PC-9 (cell line): ENCODE measurements at regions not wholly inside any gene's neighbourhood (a gene's known extent, or its start where the extent isn't known, plus 50 kb on each side); places are given as distances from the start of the nearest gene placed in this dataset.
"Not testable (repeated sequence)": the region's sequence is repeated elsewhere in the genome, so short reads cannot be mapped to it uniquely, and the experiment has no call there.

Experiments
- BruUV-seq: library from RNA; stranded (reverse); fragments of 400-500 nt; replicated peaks from 2 replicates; lab custom pipeline; 2021; lab: Mats Ljungman, UMichigan
- CTCF ChIA-PET: fragments of 300-600 bp; sonication (Branson Sonifier 250); formaldehyde crosslinking; loops from one replicate; lab custom pipeline; 2022; ENCODE audit warnings: antibody characterized with exemption; lab: Charles Lee
- POLR2A ChIA-PET: fragments of 300-600 bp; sonication (Branson Sonifier 250); formaldehyde crosslinking; loops from one replicate; lab custom pipeline; 2022; ENCODE audit warnings: antibody characterized with exemption; ENCODE audit not compliant: unreplicated experiment; lab: Charles Lee
- DNase-seq, 2 experiments: peaks; one replicate each; pipeline versions ENCODE4 v3.0.0 to v3.0.0-alpha.2; 2015 to 2022; ENCODE audit warnings: mixed read lengths in 1 of 2
- H2AFZ ChIP-seq: fragments of 200-600 bp; sonication (generic); 2 replicates; pipeline ENCODE4 v1.8.1; 2017; ENCODE audit warnings: antibody characterized with exemption
- H3F3A ChIP-seq: fragments of 200-600 bp; sonication (generic); 2 replicates; pipeline ENCODE4 v1.8.1; 2017; ENCODE audit warnings: antibody characterized with exemption, mild to moderate bottlenecking, low read depth; ENCODE audit not compliant: insufficient read depth
- H3K27ac ChIP-seq: fragments of 200-600 bp; sonication (generic); 2 replicates; pipeline ENCODE4 v1.6.1; 2016; ENCODE audit warnings: mixed run types
- H3K27me3 ChIP-seq: fragments of 200-600 bp; sonication (generic); 2 replicates; pipeline ENCODE4 v1.6.1; 2016; ENCODE audit warnings: low read depth, mixed run types; ENCODE audit not compliant: insufficient read depth
- H3K36me3 ChIP-seq: fragments of 200-600 bp; sonication (generic); 2 replicates; pipeline ENCODE4 v1.6.1; 2016; ENCODE audit warnings: low read depth, mixed run types
- H3K4me1 ChIP-seq: fragments of 200-600 bp; sonication (generic); replicated peaks from 2 replicates; pipeline ENCODE4 v1.6.1; 2016; ENCODE audit warnings: mixed run types; ENCODE audit not compliant: insufficient read depth
- H3K4me2 ChIP-seq: fragments of 200-600 bp; sonication (generic); 2 replicates; pipeline ENCODE4 v1.6.1; 2017; ENCODE audit warnings: mixed run types
- H3K4me3 ChIP-seq: fragments of 200-600 bp; sonication (generic); 2 replicates; pipeline ENCODE4 v1.6.1; 2016; ENCODE audit warnings: mixed run types
- H3K79me2 ChIP-seq: fragments of 200-600 bp; sonication (generic); 2 replicates; pipeline ENCODE4 v1.6.1; 2017; ENCODE audit warnings: low read depth, mixed run types
- H3K9me2 ChIP-seq: fragments of 200-600 bp; sonication (generic); 2 replicates; pipeline ENCODE4 v1.8.1; 2017; ENCODE audit warnings: mild to moderate bottlenecking; ENCODE audit not compliant: insufficient read depth
- H3K9me3 ChIP-seq: fragments of 200-600 bp; sonication (generic); 2 replicates; pipeline ENCODE4 v1.8.1; 2016; ENCODE audit warnings: low read depth; ENCODE audit not compliant: insufficient read depth
- H4K20me1 ChIP-seq: fragments of 200-600 bp; sonication (generic); 2 replicates; pipeline ENCODE4 v1.8.1; 2017; ENCODE audit not compliant: insufficient read depth
- CTCF ChIP-seq: fragments of 200-600 bp; sonication (generic); conservative IDR thresholded peaks from 2 replicates; pipeline ENCODE4 v1.6.1; 2017; ENCODE audit warnings: mixed run types, antibody characterized with exemption, mild to moderate bottlenecking, moderate library complexity
- EZH2 ChIP-seq: fragments of 200-600 bp; sonication (generic); IDR thresholded peaks from 2 replicates; pipeline ENCODE4 v1.8.0; 2017; ENCODE audit warnings: antibody characterized with exemption, low read depth
- intact Hi-C: fragments of 100-400 bp; cut with micrococcal nuclease; formaldehyde crosslinking; loops from one replicate; pipeline ENCODE4 v1.10.0; 2022; ENCODE audit not compliant: unreplicated experiment

GRCh38 chr20:30285677-30286076 lies 971.8 kb upstream of the DEFB115 start:
- Histone ChIP-seq H3K4me2 (no peak overlapping the region), H3K27ac (no peak overlapping the region), H2AFZ (no peak overlapping the region), H3K36me3 (no peaks in the 10 kb centered on the region), H3K9me3 (no peaks in the 10 kb centered on the region), H3K4me3 (no peak overlapping the region), H3K9me2 (no peaks in the 10 kb centered on the region), H4K20me1 (no peaks in the 10 kb centered on the region), H3K27me3 (no peaks in the 10 kb centered on the region), H3K79me2 (no peaks in the 10 kb centered on the region), H3K4me1 (no peaks in the 10 kb centered on the region), H3F3A (no peaks in the 10 kb centered on the region)
- no TSS peak for BruUV-seq
- intact Hi-C loops: no loop called here
- no peak for TF ChIP-seq CTCF
- TF ChIP-seq EZH2: no peak
- DNase-seq: no peak
- ChIA-PET POLR2A (no interaction called here), CTCF (no interaction called here)

GRCh38 chr20:30286157-30286556 lies 971.3 kb upstream of the DEFB115 start:
- TF ChIP-seq CTCF (no peak), EZH2 (no peak)
- Histone ChIP-seq H3K9me3 (no peaks in the 10 kb centered on the region), H3K27me3 (no peaks in the 10 kb centered on the region), H3K9me2 (no peaks in the 10 kb centered on the region), H4K20me1 (no peaks in the 10 kb centered on the region), H3K27ac (no peak overlapping the region), H3F3A (no peaks in the 10 kb centered on the region), H3K36me3 (no peaks in the 10 kb centered on the region), H3K79me2 (no peaks in the 10 kb centered on the region), H3K4me1 (no peaks in the 10 kb centered on the region), H3K4me3 (no peak overlapping the region), H2AFZ (no peak overlapping the region), H3K4me2 (no peak overlapping the region)
- intact Hi-C loops: no loop called here
- no TSS peak for BruUV-seq
- CTCF ChIA-PET: no interaction called here
- POLR2A ChIA-PET: no interaction called here
- no peak for DNase-seq

- H3K9me3 ChIP-seq, H3K4me3 ChIP-seq, H3K36me3 ChIP-seq, H4K20me1 ChIP-seq, H3F3A ChIP-seq, H2AFZ ChIP-seq, DNase-seq, intact Hi-C loops, H3K9me2 ChIP-seq, H3K4me1 ChIP-seq, CTCF ChIA-PET, POLR2A ChIA-PET, BruUV-seq, H3K27me3 ChIP-seq, H3K4me2 ChIP-seq, H3K79me2 ChIP-seq, H3K27ac ChIP-seq: not testable (repeated sequence)
Observed at GRCh38 chr20:30287459-30287858, 970.0 kb upstream of the DEFB115 start.

DNA sequence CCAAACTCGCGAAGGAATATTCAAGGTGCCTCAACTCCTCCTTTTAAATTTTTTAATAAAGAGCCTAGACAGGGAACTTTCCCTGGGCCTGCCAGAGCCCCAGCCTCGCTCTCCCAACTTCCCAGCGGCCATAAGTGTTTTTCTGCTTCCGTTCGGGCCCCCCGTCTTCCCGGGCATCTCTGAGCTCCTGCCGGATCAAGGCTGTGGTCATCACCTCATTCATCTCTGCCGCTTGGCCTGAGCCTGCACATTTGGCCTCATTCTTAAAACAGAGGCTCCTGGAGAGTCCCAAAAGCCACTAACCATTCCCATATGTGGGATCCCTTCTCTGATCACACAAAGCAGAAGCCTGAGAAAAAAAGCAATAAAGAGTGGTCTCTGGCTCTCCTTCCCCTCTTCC lies 969.1 kb upstream of the DEFB115 start:
- Histone ChIP-seq H3K36me3 (no peaks in the 10 kb centered on the region), H3K9me2 (no peaks in the 10 kb centered on the region), H2AFZ (no peak overlapping the region), H3K9me3 (no peaks in the 10 kb centered on the region), H3K4me2 (no peak overlapping the region), H3K4me1 (no peaks in the 10 kb centered on the region), H4K20me1 (no peaks in the 10 kb centered on the region), H3K27ac (no peak overlapping the region), H3F3A (no peaks in the 10 kb centered on the region), H3K27me3 (no peaks in the 10 kb centered on the region), H3K79me2 (no peaks in the 10 kb centered on the region), H3K4me3 (no peak overlapping the region)
- ChIA-PET CTCF (no interaction called here), POLR2A (no interaction called here)
- DNase-seq: no peak
- intact Hi-C loops: no loop called here
- BruUV-seq: no TSS peak
- no peak for TF ChIP-seq CTCF
- no peak for TF ChIP-seq EZH2

- H3F3A ChIP-seq, DNase-seq, H2AFZ ChIP-seq, POLR2A ChIA-PET, H3K4me1 ChIP-seq, H3K36me3 ChIP-seq, H3K4me3 ChIP-seq, BruUV-seq, H4K20me1 ChIP-seq, CTCF ChIA-PET, H3K27ac ChIP-seq, H3K27me3 ChIP-seq, H3K4me2 ChIP-seq, H3K9me3 ChIP-seq, H3K9me2 ChIP-seq, H3K79me2 ChIP-seq, intact Hi-C loops: not testable (repeated sequence)
Observed at GRCh38 chr20:30289049-30289448, 968.4 kb upstream of the DEFB115 start.
